22Rv1 (cell line): ENCODE measurements at regions not wholly inside any gene's neighbourhood (a gene's known extent, or its start where the extent isn't known, plus 50 kb on each side); places are given as distances from the start of the nearest gene placed in this dataset.

Experiments used
- ZFX ChIP-seq: fragments of 450-650 bp; IDR thresholded peaks from 2 replicates; pipeline ENCODE4 v1.6.1; 2017; ENCODE audit warnings: antibody characterized with exemption, borderline replicate concordance
- TF ChIP-seq, protein P1 (sequence below): fragments of 450-650 bp; IDR thresholded peaks from 2 replicates; pipeline ENCODE4 v1.5.1; 2017; ENCODE audit warnings: mild to moderate bottlenecking

DNA sequence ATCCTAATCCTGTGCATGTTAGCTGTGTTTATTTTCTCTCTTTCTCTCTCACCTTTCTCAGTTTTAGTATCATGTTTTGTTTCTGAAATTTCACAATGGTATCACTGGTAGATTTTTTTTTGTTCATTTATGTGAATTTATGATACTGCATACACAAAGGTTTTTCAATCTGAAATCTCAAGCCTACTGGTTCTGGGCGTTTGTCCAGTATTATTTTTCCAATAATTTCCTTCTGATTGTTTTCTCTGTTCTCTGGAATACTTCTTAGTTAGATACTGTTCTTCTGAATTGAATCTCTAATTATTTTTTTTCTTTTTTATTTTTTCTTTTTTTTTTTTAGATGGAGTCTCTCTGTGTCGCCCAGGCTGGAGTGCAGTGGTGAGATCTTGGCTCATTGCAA, 96.2 kb upstream of the TMEM72 start:
- TF ChIP-seq, protein P1, sequence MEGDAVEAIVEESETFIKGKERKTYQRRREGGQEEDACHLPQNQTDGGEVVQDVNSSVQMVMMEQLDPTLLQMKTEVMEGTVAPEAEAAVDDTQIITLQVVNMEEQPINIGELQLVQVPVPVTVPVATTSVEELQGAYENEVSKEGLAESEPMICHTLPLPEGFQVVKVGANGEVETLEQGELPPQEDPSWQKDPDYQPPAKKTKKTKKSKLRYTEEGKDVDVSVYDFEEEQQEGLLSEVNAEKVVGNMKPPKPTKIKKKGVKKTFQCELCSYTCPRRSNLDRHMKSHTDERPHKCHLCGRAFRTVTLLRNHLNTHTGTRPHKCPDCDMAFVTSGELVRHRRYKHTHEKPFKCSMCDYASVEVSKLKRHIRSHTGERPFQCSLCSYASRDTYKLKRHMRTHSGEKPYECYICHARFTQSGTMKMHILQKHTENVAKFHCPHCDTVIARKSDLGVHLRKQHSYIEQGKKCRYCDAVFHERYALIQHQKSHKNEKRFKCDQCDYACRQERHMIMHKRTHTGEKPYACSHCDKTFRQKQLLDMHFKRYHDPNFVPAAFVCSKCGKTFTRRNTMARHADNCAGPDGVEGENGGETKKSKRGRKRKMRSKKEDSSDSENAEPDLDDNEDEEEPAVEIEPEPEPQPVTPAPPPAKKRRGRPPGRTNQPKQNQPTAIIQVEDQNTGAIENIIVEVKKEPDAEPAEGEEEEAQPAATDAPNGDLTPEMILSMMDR = no peak
- TF ChIP-seq ZFX = no peak
